ACC112 (cell line): ENCODE measurements at regions not wholly inside any gene's neighbourhood (a gene's known extent, or its start where the extent isn't known, plus 50 kb on each side); places are given as distances from the start of the nearest gene placed in this dataset.

Source experiments
- H2AFZ ChIP-seq: fragments of 200-600 bp; sonication (generic); one replicate; pipeline ENCODE4 v1.6.0; 2017; ENCODE audit warnings: antibody characterized with exemption, low read length; ENCODE audit not compliant: unreplicated experiment
- H3K27ac ChIP-seq: fragments of 200-600 bp; sonication (generic); 2 replicates; pipeline ENCODE4 v1.5.1; 2014; ENCODE audit warnings: low read depth, mild to moderate bottlenecking, antibody characterized with exemption, low read length, moderate library complexity
- H3K27me3 ChIP-seq: fragments of 200-600 bp; sonication (generic); 2 replicates; pipeline ENCODE4 v1.6.1; 2014; ENCODE audit warnings: mild to moderate bottlenecking, antibody characterized with exemption, low read length, moderate library complexity, mixed read lengths; ENCODE audit not compliant: insufficient read depth
- H3K36me3 ChIP-seq: fragments of 200-600 bp; sonication (generic); 2 replicates; pipeline ENCODE4 v1.6.1; 2016; ENCODE audit warnings: mild to moderate bottlenecking, antibody characterized with exemption, low read length, moderate library complexity, mixed read lengths; ENCODE audit not compliant: insufficient read depth
- H3K4me1 ChIP-seq: fragments of 200-600 bp; sonication (generic); one replicate; pipeline ENCODE4 v1.6.1; 2016; ENCODE audit warnings: low read length, mixed read lengths; ENCODE audit not compliant: insufficient read depth, unreplicated experiment, control insufficient read depth
- H3K4me3 ChIP-seq: fragments of 200-600 bp; sonication (generic); 2 replicates; pipeline ENCODE4 v1.5.1; 2014; ENCODE audit warnings: mild to moderate bottlenecking, low read depth, low read length
- H3K79me2 ChIP-seq: fragments of 200-600 bp; sonication (generic); one replicate; pipeline ENCODE4 v1.6.0; 2016; ENCODE audit warnings: low read length; ENCODE audit not compliant: control insufficient read depth, unreplicated experiment, insufficient read depth

DNA sequence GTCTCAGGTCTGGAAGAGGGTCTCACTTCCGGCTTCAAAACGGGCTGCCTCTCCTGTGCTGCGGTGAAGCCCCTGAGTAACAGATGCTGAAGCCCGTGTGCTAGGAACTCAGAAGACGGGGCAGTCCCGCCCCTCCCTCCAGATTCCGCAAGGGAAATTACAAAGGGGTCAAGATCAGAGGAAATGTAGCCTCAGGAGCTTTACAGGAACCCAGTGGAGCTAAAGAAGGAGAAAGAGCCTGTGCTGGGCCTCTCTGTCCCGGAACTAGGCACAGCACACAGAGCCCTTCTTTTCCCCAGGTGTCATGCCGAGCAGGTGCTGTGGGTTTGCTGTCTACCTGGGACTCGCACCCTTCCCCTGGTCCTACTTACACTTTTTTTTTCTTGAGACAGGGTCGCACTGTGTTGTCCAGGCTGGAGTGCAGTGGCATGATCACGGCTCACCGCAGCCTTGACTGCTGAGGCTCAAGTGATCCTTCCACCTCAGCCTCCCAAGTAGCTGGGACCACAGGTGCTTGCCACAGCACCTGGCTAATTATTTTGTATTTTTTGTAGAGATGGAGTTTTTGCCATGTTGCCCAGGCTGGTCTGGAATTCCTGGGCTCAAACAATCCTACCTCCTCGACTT, 72.7 kb upstream of the MAP4K4 start:
- Histone ChIP-seq H3K27me3 (no peaks in the 10 kb centered on the region), H3K79me2 (no peaks in the 10 kb centered on the region), H3K4me3 (no peak overlapping the region), H2AFZ (no peak overlapping the region), H3K4me1 (no peaks in the 10 kb centered on the region), H3K36me3 (no peaks in the 10 kb centered on the region), H3K27ac (no peak overlapping the region)

- H3K36me3 ChIP-seq: no peaks in the 10 kb centered on the region
- H2AFZ ChIP-seq: no peak overlapping the region
- H3K4me1 ChIP-seq: peaks cover 8% of the 10 kb centered on the region
- H3K27ac ChIP-seq: no peak overlapping the region
- no peaks in the 10 kb centered on the region for H3K79me2 ChIP-seq
- no peaks in the 10 kb centered on the region for H3K27me3 ChIP-seq
- no peak overlapping the region for H3K4me3 ChIP-seq
These were observed 74.4 kb upstream of the MAP4K4 start for GRCh38 chr2:101623031-101623521.

- H3K4me3 ChIP-seq: no peak overlapping the region
These were observed 75.1 kb upstream of the MAP4K4 start for GRCh38 chr2:101622210-101623030.

DNA sequence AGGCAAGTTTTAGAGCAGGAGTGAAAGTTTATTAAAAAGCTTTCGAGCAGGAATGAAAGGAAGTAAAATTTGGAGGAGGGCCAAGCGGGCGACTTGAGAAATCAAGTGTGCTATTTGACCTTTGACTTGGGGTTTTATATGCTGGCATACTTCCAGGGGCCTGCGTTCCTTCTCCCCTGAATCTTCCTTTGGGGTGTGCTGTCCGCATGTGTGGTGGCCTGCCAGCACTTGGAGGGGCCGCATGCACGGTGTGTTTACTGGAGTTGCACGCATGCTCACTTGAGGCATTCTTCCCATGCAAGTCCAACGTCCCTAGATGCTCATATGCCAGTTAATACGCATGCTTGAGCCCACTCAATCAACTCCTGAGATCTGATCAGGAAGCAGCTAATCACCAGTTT, 78.3 kb upstream of the MAP4K4 start:
- Histone ChIP-seq H3K4me3 (no peak overlapping the region), H2AFZ (no peak overlapping the region), H3K27ac (no peak overlapping the region), H3K36me3 (no peaks in the 10 kb centered on the region), H3K27me3 (no peaks in the 10 kb centered on the region), H3K79me2 (no peaks in the 10 kb centered on the region), H3K4me1 (peaks cover 18% of the 10 kb centered on the region)

More at GRCh38 chr2:101622210-101623030, 75.1 kb upstream of the MAP4K4 start:
- no peak overlapping the region for H3K27ac ChIP-seq
- H3K36me3 ChIP-seq: no peaks in the 10 kb centered on the region
- no peak overlapping the region for H2AFZ ChIP-seq
- H3K79me2 ChIP-seq: no peaks in the 10 kb centered on the region
- H3K27me3 ChIP-seq: no peaks in the 10 kb centered on the region
- H3K4me1 ChIP-seq: peaks cover 11% of the 10 kb centered on the region

- Histone ChIP-seq H3K79me2 (no peaks in the 10 kb centered on the region), H2AFZ (no peak overlapping the region), H3K4me1 (peaks cover 18% of the 10 kb centered on the region), H3K27me3 (no peaks in the 10 kb centered on the region), H3K36me3 (no peaks in the 10 kb centered on the region), H3K27ac (no peak overlapping the region), H3K4me3 (no peak overlapping the region)
These were observed 79.7 kb upstream of the MAP4K4 start for GRCh38 chr2:101617796-101618195.

GRCh38 chr2:101617188-101617587, 80.3 kb upstream of the MAP4K4 start:
- Histone ChIP-seq H3K36me3 (no peaks in the 10 kb centered on the region), H3K79me2 (no peaks in the 10 kb centered on the region), H3K4me1 (peaks cover 18% of the 10 kb centered on the region), H3K27me3 (no peaks in the 10 kb centered on the region), H2AFZ (peak overlapping the region; percentile 58), H3K27ac (no peak overlapping the region), H3K4me3 (no peak overlapping the region)

DNA sequence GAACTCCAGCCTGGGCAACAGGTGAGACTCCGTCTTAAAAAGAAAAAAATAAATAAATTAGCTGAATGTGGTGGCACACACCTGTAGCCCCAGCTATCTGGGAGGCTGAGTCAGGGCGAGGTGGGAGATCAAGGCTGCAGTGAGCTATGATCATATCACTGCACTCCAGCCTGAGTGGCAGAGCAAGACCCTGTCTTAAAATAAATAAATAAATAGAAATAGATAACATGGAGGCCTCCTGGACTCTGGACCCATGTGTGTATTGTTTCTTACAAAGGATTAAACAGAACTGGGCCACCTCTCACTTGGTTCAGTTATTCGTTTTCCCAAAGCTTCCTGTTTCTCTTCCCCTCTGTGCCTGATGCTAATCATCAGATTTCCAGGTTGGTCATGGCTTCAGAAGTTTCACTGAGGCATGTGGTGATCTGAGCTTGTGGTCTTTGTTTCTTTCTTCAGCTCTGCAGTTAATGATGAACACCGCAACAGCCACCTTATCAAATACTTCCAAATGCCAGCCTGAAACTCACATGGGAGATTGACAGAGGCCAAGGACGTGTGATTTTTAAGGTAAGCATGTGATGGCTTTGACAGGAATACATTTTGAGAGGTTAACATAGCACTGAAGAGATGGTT, 83.3 kb upstream of the MAP4K4 start:
- Histone ChIP-seq H3K4me3 (no peak overlapping the region), H3K36me3 (no peaks in the 10 kb centered on the region), H3K27me3 (no peaks in the 10 kb centered on the region), H3K27ac (no peak overlapping the region), H3K79me2 (no peaks in the 10 kb centered on the region), H2AFZ (no peak overlapping the region), H3K4me1 (peaks cover 15% of the 10 kb centered on the region)

GRCh38 chr2:101613056-101613704, 84.3 kb upstream of the MAP4K4 start:
- Histone ChIP-seq H2AFZ (no peak overlapping the region), H3K79me2 (no peaks in the 10 kb centered on the region), H3K27me3 (no peaks in the 10 kb centered on the region), H3K27ac (no peak overlapping the region), H3K4me1 (peaks cover 10% of the 10 kb centered on the region), H3K4me3 (no peak overlapping the region), H3K36me3 (no peaks in the 10 kb centered on the region)

GRCh38 chr2:101612019-101612418, 85.5 kb upstream of the MAP4K4 start:
- Histone ChIP-seq H3K36me3 (no peaks in the 10 kb centered on the region), H3K4me1 (peaks cover 3% of the 10 kb centered on the region), H3K79me2 (no peaks in the 10 kb centered on the region), H3K27me3 (no peaks in the 10 kb centered on the region), H2AFZ (no peak overlapping the region), H3K4me3 (no peak overlapping the region), H3K27ac (no peak overlapping the region)

- Histone ChIP-seq H3K27ac (no peak overlapping the region), H3K36me3 (no peaks in the 10 kb centered on the region), H2AFZ (no peak overlapping the region)
These were observed 86.7 kb upstream of the MAP4K4 start for GRCh38 chr2:101610750-101611315.

More at GRCh38 chr2:101610750-101611315, 86.7 kb upstream of the MAP4K4 start:
- Histone ChIP-seq H3K27me3 (no peaks in the 10 kb centered on the region), H3K79me2 (no peaks in the 10 kb centered on the region), H3K4me3 (no peak overlapping the region), H3K4me1 (no peaks in the 10 kb centered on the region)
